HG03175 (cell line): ENCODE measurements at regions not wholly inside any gene's neighbourhood (a gene's known extent, or its start where the extent isn't known, plus 50 kb on each side); places are given as distances from the start of the nearest gene placed in this dataset.

Experiments used
- ATAC-seq: cut with Tn5 transposase; IDR thresholded peaks from one replicate; pipeline ENCODE4 v1.9.1; 2021; ENCODE audit warnings: mild to moderate bottlenecking, moderate library complexity; ENCODE audit not compliant: unreplicated experiment

GRCh38 chr9:80222466-80223169 is 650.9 kb downstream of the TLE4 start:
- no peak for ATAC-seq

- no peak for ATAC-seq
Observed at GRCh38 chr9:80218328-80218727, 646.6 kb downstream of the TLE4 start.

DNA sequence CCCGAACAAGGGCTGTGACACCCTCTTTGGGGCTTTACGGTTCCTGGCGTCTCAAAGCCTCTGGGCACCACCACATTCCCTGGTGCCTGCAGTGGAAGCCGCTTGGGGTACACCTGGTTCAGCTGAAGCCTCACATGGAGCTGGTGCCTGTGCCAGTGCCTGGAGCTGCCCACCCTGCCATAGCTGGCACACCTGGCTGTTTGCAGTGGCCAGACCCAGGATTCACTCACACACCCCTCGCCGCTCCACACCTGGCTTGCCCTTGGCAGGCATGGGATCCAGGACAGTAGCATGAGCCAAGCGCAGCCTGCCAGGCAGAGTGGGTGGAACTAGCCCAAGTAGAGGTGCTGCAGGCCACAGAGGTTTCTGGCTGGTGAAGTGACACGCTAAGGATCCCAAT is 641.8 kb downstream of the TLE4 start:
- no peak for ATAC-seq

DNA sequence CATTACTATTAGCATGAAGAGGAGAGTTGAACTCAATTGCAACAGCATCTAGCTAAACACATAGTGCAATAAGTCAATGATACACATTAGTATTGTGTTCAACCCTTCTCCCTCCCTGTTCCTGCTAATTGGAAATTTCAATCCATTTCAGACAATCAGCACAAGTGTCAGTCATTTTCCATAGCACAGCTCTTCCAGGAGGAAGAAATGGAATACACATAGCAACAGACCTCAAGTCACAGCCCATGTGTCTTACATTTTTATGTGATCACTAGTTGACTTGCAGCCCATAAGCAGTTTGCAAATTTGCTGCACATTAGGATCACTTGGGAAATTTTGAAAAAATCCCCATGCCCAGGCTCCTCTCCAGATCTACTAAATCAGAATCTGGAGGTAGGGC is 636.9 kb downstream of the TLE4 start:
- no peak for ATAC-seq

DNA sequence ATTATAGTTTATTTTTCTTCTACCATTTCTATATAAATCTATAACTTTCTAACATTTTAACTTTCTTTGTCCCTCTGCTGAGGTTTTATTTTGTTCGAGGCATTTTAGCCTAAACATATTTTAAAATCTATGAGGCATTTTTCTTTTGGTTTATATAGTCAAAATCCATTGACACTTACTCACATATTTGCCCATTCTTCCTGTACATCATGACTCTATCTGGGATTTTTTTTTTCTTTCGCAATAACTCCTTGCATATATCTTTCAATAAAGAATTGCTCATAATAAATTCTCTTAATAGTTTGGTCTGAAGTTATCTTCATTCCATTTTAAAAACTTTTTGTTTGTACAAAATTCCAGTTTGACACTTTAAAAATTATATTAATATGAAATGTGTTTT is 632.3 kb downstream of the TLE4 start:
- ATAC-seq, result no peak

DNA sequence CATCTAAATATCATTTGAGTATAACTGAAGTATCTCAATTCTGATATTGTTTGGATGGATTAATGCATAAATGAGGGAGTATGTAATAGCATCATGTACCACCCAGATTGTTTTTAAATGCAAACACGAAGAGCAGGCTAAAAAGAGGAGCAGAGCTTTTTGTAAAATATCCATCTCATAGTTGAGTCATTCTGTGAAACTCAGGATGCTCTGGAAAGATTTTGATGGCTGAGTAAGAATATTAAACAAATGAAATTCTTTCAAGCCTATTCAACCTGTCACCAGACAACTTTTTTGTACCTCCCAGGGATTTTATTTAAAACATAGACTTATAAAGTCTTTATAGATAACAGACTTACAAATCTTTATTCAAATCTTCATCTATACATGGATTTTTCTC is 625.9 kb downstream of the TLE4 start:
- no peak for ATAC-seq

GRCh38 chr9:80191108-80191507 is 619.3 kb downstream of the TLE4 start:
- no peak for ATAC-seq

DNA sequence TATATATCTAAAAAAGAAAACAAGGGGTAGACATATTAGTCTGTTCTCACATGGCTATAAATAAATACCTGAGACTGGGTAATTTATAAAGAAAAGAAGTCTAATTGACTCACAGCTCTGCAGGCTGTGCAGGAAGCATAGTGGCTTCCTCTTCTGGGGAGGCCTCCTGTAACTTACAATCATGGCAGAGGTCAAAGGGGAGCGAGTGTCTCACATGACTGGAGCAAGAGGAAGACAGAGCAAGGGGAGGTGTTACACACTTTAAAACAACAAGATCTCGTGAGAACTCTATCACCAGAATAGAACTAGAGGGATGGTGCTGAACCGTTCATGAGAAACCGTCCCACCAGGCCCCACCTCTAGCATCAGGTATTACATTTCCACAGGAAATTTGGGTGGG is 616.8 kb downstream of the TLE4 start:
- ATAC-seq, result no peak

DNA sequence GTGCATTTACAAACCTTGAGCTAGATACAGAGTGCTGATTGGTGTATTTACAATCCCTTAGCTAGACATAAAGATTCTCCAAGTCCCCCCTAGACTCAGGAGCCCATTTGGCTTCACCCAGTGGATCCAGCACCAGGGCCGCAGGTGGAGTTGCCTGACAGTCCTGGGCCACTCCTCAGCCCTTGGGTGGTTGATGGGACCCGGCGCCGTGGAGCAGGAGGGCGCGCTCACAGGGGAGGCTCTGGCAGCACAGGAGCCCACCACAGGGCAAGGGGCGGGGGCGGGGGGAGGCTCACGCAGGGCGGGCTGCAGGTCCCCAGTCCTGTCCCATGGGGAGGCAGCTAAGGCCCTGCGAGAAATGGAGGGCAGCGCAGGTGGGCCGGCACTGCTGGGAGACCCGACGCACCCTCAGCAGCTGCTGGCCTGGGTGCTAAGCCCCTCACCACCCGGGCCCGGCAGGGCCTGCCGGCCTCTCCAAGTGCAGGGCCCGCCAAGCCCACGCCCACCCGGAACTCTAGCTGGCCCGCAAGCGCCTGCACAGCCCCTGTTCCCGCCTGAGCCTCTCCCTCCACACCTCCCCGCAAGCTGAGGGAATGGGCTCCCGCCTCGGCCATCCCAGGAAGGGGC is 613.5 kb downstream of the TLE4 start:
- no peak for ATAC-seq

- no peak for ATAC-seq
Observed at GRCh38 chr9:80177949-80178480, 606.2 kb downstream of the TLE4 start.

GRCh38 chr9:80175286-80176150 is 603.8 kb downstream of the TLE4 start:
- peak; percentile 55 for ATAC-seq

GRCh38 chr9:80163889-80164288 is 592.1 kb downstream of the TLE4 start:
- peak; percentile 84 for ATAC-seq

- no peak for ATAC-seq
Observed at GRCh38 chr9:80158554-80159170, 586.9 kb downstream of the TLE4 start.

- no peak for ATAC-seq
Observed at GRCh38 chr9:80158131-80158530, 586.4 kb downstream of the TLE4 start.

DNA sequence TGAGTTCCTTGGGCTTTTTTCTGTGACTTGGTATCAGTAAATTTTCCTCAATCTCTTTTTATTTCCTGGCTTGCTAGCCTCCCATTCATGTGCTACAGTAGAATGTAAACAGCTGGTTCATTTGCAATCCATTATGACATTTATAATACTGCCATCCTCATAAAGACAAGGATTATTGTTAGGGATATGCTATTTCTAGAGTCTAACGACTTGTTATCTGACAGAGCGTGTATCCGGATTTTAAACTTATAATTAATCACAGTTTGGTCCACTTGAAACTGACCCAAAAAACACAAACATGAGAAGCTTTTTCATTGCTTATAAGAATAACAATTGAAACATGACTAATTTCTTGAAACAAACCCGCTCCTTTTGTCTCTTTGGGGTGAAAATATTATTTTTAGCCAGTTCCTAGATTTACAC is 585.8 kb downstream of the TLE4 start:
- ATAC-seq, result no peak

DNA sequence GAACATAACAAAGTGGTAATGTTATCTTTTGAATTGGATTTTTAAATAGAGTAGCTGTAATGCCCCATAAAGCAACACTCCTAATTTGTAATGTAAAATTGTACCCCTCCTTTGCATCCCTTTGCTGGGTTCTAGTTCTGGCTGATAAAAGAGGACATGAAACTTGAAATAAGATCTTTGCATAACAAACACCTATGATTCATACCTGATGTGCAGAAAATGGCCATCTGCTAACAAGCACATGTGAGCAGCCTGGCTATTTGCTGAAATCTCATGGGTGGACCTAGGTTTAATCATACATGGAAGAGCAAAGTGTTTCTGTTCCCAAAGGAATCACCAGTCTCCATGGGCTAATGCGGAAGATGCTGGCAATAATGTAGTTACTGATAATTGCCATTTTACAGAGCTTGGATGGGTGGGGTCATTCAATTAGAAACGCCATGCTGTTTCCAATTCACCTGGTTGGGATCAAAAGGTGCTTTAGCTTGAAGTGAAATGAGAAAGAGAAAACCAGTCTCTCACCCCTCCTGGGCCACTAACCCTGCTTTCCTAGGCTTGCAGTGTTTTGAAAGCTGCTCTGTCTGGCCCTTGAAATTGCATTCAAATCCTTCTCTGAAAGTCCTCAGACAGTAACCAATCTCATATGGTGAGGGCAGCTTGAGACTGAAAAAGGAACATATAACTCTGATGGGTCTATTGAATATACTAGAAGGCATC is 585.1 kb downstream of the TLE4 start:
- no peak for ATAC-seq

DNA sequence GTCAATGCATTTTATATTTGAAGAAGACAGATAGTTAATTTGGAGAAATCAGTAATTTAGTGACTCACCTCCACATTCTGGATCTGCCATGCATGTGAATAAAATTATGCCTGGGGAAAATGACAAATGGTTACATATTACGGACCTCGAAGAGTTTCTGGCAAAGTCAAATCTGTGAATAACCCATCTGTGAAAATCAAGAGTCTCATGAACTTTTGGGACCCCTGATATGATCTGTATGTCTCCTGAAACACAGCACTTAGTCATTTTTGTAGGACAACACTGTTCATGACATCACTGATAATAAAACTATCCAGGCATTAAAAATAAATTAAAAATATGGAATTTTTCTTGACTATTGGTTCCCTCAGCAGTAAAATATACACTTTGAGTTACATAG is 584.5 kb downstream of the TLE4 start:
- ATAC-seq, result no peak

DNA sequence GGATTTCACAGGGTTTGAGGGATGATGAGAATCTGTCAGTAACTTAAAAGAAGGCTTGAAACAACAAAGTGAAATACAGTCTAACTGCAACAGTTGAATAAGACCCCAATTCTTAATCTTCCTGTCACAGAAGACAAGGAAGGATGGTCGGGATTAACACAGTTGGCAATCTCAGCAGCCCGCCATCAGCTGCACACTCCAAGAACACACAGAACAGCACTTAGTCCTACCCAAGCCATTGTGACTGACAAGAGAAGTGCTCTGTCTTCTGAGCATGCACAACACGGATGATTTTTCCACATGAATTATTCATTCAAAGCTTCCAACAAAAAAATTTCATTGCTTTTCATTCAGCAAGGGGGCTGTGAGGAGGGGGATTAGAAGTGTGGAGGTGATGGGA is 576.1 kb downstream of the TLE4 start:
- no peak for ATAC-seq

DNA sequence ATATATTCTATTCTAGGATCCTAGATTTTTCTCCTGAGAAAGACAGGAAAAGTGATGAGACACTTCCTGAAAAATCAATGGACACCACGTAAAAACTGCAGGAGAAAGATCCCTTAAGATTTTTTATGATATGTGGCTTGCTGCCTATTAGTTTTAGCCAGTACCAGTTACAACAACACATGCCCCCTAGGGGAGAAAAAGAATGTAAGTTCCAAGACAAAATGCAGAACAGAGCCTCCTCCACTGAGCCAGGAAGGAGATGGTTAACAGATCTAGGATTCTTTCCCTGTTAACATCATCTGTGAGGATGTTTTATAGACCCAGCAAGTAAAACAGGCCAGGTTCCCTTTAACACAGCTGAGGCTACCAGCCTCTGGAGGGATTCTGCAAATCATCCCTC is 574.7 kb downstream of the TLE4 start:
- no peak for ATAC-seq

GRCh38 chr9:80144856-80145255 is 573.1 kb downstream of the TLE4 start:
- no peak for ATAC-seq

GRCh38 chr9:80144406-80144805 is 572.6 kb downstream of the TLE4 start:
- no peak for ATAC-seq
